ENCODE measurements at regions not wholly inside any gene's neighbourhood (a gene's known extent, or its start where the extent isn't known, plus 50 kb on each side); places are given as distances from the start of the nearest gene placed in this dataset.
A peak's percentile ranks its signal among the peaks of the same experiment; 100 is the strongest.

DNA sequence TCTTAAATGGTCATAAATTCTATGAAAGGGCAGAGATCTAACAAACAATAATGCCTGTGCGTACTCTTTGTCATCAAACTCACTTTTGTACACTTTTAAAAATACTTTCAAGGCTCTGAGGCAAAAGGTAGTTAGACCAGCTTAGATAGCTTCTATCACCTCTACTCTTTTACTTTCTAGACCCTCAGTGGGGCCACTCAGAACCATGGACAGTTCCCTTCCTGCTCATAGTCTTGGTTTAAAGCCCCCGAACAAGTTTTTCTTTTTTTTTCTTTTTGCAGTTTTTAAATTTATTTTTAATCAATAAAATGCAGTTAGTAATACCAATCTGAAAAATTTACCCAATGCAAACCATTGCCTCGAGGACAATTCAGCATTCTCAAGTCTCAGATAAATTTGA is 460.5 kb upstream of the CNKSR2 start:
- no peak overlapping the region for H3K4me3 ChIP-seq (ENCODE audit: low read length)
- no peak for DNase-seq (ENCODE audit: low read depth)
- TF ChIP-seq, protein P1, sequence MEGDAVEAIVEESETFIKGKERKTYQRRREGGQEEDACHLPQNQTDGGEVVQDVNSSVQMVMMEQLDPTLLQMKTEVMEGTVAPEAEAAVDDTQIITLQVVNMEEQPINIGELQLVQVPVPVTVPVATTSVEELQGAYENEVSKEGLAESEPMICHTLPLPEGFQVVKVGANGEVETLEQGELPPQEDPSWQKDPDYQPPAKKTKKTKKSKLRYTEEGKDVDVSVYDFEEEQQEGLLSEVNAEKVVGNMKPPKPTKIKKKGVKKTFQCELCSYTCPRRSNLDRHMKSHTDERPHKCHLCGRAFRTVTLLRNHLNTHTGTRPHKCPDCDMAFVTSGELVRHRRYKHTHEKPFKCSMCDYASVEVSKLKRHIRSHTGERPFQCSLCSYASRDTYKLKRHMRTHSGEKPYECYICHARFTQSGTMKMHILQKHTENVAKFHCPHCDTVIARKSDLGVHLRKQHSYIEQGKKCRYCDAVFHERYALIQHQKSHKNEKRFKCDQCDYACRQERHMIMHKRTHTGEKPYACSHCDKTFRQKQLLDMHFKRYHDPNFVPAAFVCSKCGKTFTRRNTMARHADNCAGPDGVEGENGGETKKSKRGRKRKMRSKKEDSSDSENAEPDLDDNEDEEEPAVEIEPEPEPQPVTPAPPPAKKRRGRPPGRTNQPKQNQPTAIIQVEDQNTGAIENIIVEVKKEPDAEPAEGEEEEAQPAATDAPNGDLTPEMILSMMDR (conservative IDR thresholded peaks at IDR 0.05; ENCODE audit: low read length): no peak

DNA sequence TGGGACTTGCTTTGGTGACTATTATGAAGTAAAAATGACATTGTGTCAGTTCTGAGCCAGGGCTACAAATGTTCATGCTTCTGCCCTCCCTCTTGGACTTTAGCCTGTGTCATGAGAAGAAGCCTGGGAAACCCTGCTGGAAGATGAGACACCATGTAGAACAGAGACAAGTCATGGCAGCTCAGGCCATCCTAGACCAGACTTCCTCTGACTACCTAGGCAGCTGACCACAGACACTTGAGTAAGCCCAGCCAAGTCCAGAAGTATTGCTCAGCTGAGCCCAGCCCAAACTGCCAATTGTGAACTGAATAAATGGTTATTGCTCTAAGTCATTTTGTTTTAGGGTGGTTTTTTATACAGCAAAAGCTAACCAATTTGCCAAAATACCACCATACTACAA is 467.6 kb upstream of the CNKSR2 start:
- TF ChIP-seq, protein P1 (conservative IDR thresholded peaks at IDR 0.05; ENCODE audit: low read length): no peak
- DNase-seq (ENCODE audit: low read depth): peak; percentile 20
- no peak overlapping the region for H3K4me3 ChIP-seq (ENCODE audit: low read length)

DNA sequence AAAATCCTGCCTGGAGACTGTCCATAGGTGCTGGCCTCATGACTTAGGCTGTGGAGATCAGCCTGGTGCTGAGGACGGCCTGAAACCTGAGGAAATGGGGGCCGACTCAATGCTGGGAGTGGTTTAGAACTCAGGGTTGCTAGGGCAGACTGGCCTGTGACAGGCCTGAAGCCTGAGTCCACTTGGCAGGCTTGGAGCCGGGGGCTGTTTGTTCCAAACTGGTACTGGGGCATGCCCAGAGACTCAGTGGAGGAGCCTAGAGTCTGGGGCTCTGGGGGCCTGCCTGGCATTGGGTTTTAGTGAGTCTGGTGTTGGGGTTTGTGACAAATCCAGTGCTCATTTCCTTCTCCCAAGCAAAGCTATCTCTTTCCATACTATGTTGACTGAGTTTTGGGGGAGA is 489.7 kb upstream of the CNKSR2 start:
- no peak overlapping the region for H3K4me3 ChIP-seq (ENCODE audit: low read length)
- DNase-seq (ENCODE audit: low read depth): no peak
- TF ChIP-seq, protein P1 (conservative IDR thresholded peaks at IDR 0.05; ENCODE audit: low read length): no peak

DNA sequence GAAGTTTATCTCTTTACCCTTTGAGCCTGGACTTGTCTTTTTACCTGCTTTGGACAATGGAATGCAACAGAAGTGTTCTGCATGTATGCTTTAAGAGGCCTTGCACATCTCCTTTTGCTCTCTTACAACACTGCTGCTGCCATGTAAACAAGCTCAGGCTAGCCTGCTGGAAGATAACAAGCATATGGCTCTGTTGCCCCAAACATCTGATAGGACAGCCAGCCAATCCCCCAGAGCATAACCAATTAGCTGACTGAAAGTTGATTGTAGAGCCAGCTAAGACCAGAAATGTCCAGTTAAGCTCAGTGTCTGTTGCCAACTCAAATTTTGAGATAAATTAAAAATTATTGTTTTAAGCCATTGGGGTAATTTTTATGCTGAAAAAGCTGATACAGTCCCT is 510.6 kb upstream of the CNKSR2 start:
- H3K4me3 ChIP-seq (ENCODE audit: low read length): no peak overlapping the region
- TF ChIP-seq, protein P1 (conservative IDR thresholded peaks at IDR 0.05; ENCODE audit: low read length): no peak
- DNase-seq (ENCODE audit: low read depth): no peak

DNA sequence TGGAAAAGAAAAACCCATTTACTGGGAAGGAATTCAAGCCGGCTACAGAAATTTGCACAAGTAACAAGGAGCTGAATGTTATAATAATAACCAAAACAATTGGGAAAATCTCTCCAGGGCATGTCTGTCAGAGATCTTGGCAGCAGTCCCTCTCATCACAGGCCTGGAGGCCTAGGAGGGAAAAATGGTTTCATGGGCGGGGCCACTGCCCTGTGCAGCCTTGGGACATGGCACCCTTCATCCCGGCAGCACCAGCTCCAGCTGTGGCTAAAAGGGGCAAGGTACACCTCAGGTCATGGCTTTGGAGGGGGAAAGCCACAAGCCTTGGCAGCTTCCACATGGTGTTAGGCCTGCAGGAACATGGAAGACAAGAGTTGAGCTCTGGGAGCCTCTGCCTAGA is 513.1 kb upstream of the CNKSR2 start:
- TF ChIP-seq, protein P1 (conservative IDR thresholded peaks at IDR 0.05; ENCODE audit: low read length): no peak
- H3K4me3 ChIP-seq (ENCODE audit: low read length): no peak overlapping the region
- no peak for DNase-seq (ENCODE audit: low read depth)

DNA sequence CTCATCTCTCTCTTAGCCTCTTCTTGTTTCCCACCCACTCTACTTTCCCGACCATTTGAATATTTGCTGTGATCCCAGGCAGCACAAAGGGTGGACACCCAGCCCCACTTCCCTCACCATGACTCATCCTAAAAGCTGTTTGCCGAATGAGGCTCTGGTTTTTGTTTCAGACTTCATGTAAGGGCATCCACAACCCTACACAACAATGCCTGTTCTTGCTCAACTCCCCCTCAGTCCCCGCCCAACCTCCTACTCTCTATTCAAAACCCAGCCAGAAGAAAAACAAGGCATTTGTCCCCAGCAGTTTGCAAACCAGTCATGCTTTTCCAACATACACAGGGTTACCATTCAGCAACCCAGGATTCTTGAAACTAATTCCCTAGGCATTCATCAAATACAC is 516.5 kb upstream of the CNKSR2 start:
- H3K4me3 ChIP-seq (ENCODE audit: low read length): no peak overlapping the region
- TF ChIP-seq, protein P1 (conservative IDR thresholded peaks at IDR 0.05; ENCODE audit: low read length): no peak
- peak; percentile 12 for DNase-seq (ENCODE audit: low read depth)

DNA sequence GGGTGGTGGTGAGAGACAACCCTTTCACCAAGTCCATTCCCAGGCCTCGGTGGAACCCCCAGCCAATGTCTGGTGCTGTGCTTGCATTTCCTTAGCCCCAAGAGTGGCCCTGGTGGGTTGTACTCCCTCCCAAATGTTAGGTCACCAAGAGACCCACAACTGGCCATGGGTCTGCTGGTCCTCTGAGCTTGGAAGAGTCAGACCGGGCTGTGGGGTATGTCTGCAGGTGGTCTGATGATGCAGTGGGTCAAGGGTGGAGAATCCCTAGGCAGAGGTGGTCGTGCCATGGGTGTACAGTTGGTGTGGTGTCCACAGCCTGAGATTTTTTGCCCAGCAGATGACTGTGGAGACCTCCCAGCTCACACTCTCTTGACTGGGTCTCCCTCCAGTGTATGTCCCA is 535.7 kb upstream of the CNKSR2 start:
- no peak overlapping the region for H3K4me3 ChIP-seq (ENCODE audit: low read length)
- TF ChIP-seq, protein P1 (conservative IDR thresholded peaks at IDR 0.05; ENCODE audit: low read length): no peak
- DNase-seq (ENCODE audit: low read depth): no peak

All from AG10803 (cell line).